GM18517 (cell line): ENCODE measurements at regions not wholly inside any gene's neighbourhood (a gene's known extent, or its start where the extent isn't known, plus 50 kb on each side); places are given as distances from the start of the nearest gene placed in this dataset.

Experiments used
- ATAC-seq: cut with Tn5 transposase; IDR thresholded peaks from one replicate; pipeline ENCODE4 v1.9.1; 2021; ENCODE audit warnings: mild to moderate bottlenecking, moderate library complexity; ENCODE audit not compliant: unreplicated experiment

- no peak for ATAC-seq
Measured at GRCh38 chr17:73974536-73974935, 228.9 kb upstream of the RPL38 start.

GRCh38 chr17:73976147-73976546, 227.3 kb upstream of the RPL38 start:
- ATAC-seq, result no peak

GRCh38 chr17:73976676-73977521, 226.6 kb upstream of the RPL38 start:
- ATAC-seq, result no peak

- no peak for ATAC-seq
Measured at GRCh38 chr17:73980517-73980916, 223.0 kb upstream of the RPL38 start.

GRCh38 chr17:73982871-73983270, 220.6 kb upstream of the RPL38 start:
- no peak for ATAC-seq

GRCh38 chr17:73983621-73984400, 219.7 kb upstream of the RPL38 start:
- ATAC-seq, result no peak

- no peak for ATAC-seq
Measured at GRCh38 chr17:73984941-73985340, 218.5 kb upstream of the RPL38 start.

GRCh38 chr17:73985466-73986015, 217.9 kb upstream of the RPL38 start:
- no peak for ATAC-seq

GRCh38 chr17:73986641-73987177, 216.8 kb upstream of the RPL38 start:
- ATAC-seq, result no peak

- no peak for ATAC-seq
Measured at GRCh38 chr17:73987395-73987794, 216.1 kb upstream of the RPL38 start.

GRCh38 chr17:73987845-73988509, 215.5 kb upstream of the RPL38 start:
- no peak for ATAC-seq

GRCh38 chr17:73989671-73990070, 213.8 kb upstream of the RPL38 start:
- ATAC-seq, result no peak

GRCh38 chr17:73990290-73990689, 213.2 kb upstream of the RPL38 start:
- ATAC-seq, result no peak

GRCh38 chr17:73991260-73991659, 212.2 kb upstream of the RPL38 start:
- no peak for ATAC-seq

GRCh38 chr17:73994946-73995345, 208.5 kb upstream of the RPL38 start:
- ATAC-seq, result no peak

- ATAC-seq, result no peak
Measured at GRCh38 chr17:73997059-73997458, 206.4 kb upstream of the RPL38 start.

GRCh38 chr17:73998249-73998648, 205.2 kb upstream of the RPL38 start:
- ATAC-seq, result no peak

GRCh38 chr17:73998653-73999645, 204.5 kb upstream of the RPL38 start:
- no peak for ATAC-seq

GRCh38 chr17:74001145-74001544, 202.3 kb upstream of the RPL38 start:
- no peak for ATAC-seq

- no peak for ATAC-seq
Measured at GRCh38 chr17:74002241-74002640, 201.2 kb upstream of the RPL38 start.
